ENCODE measurements at regions not wholly inside any gene's neighbourhood (a gene's known extent, or its start where the extent isn't known, plus 50 kb on each side); places are given as distances from the start of the nearest gene placed in this dataset.
"Not testable (repeated sequence)": the region's sequence is repeated elsewhere in the genome, so short reads cannot be mapped to it uniquely, and the experiment has no call there.

DNA sequence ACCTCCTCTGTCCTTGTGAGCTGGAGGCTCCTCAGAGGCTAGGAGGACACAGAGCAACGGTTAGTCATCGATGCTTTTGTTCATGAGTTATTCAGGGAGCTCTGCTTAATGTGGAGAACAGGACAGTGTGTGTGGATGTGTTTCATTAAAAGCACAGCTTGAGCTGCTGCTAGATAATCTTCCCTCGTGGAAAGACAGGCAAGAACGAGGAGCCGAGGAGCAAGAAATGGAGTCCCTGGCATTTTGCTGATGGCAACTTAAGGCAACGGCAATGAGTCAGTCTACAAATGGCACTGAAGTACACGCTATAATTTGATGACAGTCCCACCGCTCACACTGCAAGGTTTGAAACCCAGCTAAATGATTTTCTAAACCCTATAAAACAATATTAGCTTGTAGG lies 106.2 kb downstream of the IGLL1 start:
- H3K27me3 ChIP-seq (ENCODE audit: insufficient read depth, low read length, poor library complexity) = no peaks in the 10 kb centered on the region
- no peaks in the 10 kb centered on the region for H3K9me3 ChIP-seq (ENCODE audit: insufficient read depth, low read length, severe bottlenecking)
- H3K36me3 ChIP-seq (ENCODE audit: insufficient read depth, low read length) = no peaks in the 10 kb centered on the region
- ATAC-seq (ENCODE audit: insufficient read depth, low read depth) (no peak), DNase-seq (no peak)
- H3K4me2 ChIP-seq (ENCODE audit: insufficient read depth, low read length) = no peak overlapping the region
- H3K79me2 ChIP-seq (ENCODE audit: insufficient read depth, low read length) = no peaks in the 10 kb centered on the region
- H3K4me1 ChIP-seq (ENCODE audit: insufficient read depth, low read length) = peaks cover 10% of the 10 kb centered on the region
- no peak overlapping the region for H3K4me3 ChIP-seq (ENCODE audit: low read depth in 1 of 2, low read length in 2 of 2)
- no peak overlapping the region for H3K27ac ChIP-seq (ENCODE audit: low read length)
- H4K20me1 ChIP-seq (ENCODE audit: insufficient read depth, low read length) = no peaks in the 10 kb centered on the region
- no peak overlapping the region for H3K9ac ChIP-seq (ENCODE audit: low read depth, low read length)
- no peak overlapping the region for H2AFZ ChIP-seq (ENCODE audit: low read depth, low read length)
- no peak for TF ChIP-seq EZH2 (IDR thresholded peaks at IDR 0.05; ENCODE audit: borderline replicate concordance, low read depth, low read length, severe bottlenecking)
- TF ChIP-seq, protein P1, sequence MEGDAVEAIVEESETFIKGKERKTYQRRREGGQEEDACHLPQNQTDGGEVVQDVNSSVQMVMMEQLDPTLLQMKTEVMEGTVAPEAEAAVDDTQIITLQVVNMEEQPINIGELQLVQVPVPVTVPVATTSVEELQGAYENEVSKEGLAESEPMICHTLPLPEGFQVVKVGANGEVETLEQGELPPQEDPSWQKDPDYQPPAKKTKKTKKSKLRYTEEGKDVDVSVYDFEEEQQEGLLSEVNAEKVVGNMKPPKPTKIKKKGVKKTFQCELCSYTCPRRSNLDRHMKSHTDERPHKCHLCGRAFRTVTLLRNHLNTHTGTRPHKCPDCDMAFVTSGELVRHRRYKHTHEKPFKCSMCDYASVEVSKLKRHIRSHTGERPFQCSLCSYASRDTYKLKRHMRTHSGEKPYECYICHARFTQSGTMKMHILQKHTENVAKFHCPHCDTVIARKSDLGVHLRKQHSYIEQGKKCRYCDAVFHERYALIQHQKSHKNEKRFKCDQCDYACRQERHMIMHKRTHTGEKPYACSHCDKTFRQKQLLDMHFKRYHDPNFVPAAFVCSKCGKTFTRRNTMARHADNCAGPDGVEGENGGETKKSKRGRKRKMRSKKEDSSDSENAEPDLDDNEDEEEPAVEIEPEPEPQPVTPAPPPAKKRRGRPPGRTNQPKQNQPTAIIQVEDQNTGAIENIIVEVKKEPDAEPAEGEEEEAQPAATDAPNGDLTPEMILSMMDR (IDR thresholded peaks at IDR 0.05; ENCODE audit: borderline replicate concordance, extremely low read depth, low read length, poor library complexity, severe bottlenecking) = no peak

DNA sequence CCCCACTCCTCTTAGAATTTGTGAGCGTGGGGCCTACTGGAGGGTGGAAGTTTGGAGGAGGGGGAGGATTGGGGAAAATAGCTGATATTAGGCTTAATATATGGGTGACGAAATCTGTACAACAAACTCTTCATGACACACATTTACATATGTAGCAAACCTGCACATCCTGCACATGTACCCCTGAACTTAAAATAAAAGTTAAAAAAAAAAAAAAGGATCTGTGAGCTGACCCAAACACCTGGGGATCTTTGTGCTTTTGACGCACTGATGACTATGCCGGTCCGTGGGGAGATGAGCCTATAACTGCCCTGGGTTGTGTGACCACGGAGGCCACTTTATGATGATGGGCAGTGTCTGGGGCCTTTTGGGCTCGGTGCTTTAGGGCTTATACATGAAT lies 107.7 kb downstream of the IGLL1 start:
- H3K4me3 ChIP-seq (ENCODE audit: low read depth in 1 of 2, low read length in 2 of 2); H3K36me3 ChIP-seq (ENCODE audit: insufficient read depth, low read length); H3K4me2 ChIP-seq (ENCODE audit: insufficient read depth, low read length); H3K4me1 ChIP-seq (ENCODE audit: insufficient read depth, low read length); H3K79me2 ChIP-seq (ENCODE audit: insufficient read depth, low read length); H3K9ac ChIP-seq (ENCODE audit: low read depth, low read length); DNase-seq; H3K27ac ChIP-seq (ENCODE audit: low read length); H4K20me1 ChIP-seq (ENCODE audit: insufficient read depth, low read length); ATAC-seq (ENCODE audit: insufficient read depth, low read depth); H2AFZ ChIP-seq (ENCODE audit: low read depth, low read length); H3K27me3 ChIP-seq (ENCODE audit: insufficient read depth, low read length, poor library complexity); H3K9me3 ChIP-seq (ENCODE audit: insufficient read depth, low read length, severe bottlenecking): not testable (repeated sequence)

- Histone ChIP-seq H3K27me3 (ENCODE audit: insufficient read depth, low read length, poor library complexity) (no peaks in the 10 kb centered on the region), H4K20me1 (ENCODE audit: insufficient read depth, low read length) (no peaks in the 10 kb centered on the region), H3K36me3 (ENCODE audit: insufficient read depth, low read length) (no peaks in the 10 kb centered on the region), H2AFZ (ENCODE audit: low read depth, low read length) (no peak overlapping the region), H3K9ac (ENCODE audit: low read depth, low read length) (no peak overlapping the region), H3K9me3 (ENCODE audit: insufficient read depth, low read length, severe bottlenecking) (no peaks in the 10 kb centered on the region), H3K4me2 (ENCODE audit: insufficient read depth, low read length) (no peak overlapping the region), H3K4me1 (ENCODE audit: insufficient read depth, low read length) (no peaks in the 10 kb centered on the region; the same call in 1 of the 2 replicates), H3K4me3 (ENCODE audit: low read depth in 1 of 2, low read length in 2 of 2) (no peak overlapping the region), H3K27ac (ENCODE audit: low read length) (no peak overlapping the region), H3K79me2 (ENCODE audit: insufficient read depth, low read length) (no peaks in the 10 kb centered on the region)
- ATAC-seq (ENCODE audit: insufficient read depth, low read depth) (no peak), DNase-seq (no peak)
- no peak for TF ChIP-seq EZH2 (IDR thresholded peaks at IDR 0.05; ENCODE audit: borderline replicate concordance, low read depth, low read length, severe bottlenecking)
- TF ChIP-seq, protein P1 (IDR thresholded peaks at IDR 0.05; ENCODE audit: borderline replicate concordance, extremely low read depth, low read length, poor library complexity, severe bottlenecking) = no peak
Observed at GRCh38 chr22:23471698-23472097, 108.4 kb downstream of the IGLL1 start.

DNA sequence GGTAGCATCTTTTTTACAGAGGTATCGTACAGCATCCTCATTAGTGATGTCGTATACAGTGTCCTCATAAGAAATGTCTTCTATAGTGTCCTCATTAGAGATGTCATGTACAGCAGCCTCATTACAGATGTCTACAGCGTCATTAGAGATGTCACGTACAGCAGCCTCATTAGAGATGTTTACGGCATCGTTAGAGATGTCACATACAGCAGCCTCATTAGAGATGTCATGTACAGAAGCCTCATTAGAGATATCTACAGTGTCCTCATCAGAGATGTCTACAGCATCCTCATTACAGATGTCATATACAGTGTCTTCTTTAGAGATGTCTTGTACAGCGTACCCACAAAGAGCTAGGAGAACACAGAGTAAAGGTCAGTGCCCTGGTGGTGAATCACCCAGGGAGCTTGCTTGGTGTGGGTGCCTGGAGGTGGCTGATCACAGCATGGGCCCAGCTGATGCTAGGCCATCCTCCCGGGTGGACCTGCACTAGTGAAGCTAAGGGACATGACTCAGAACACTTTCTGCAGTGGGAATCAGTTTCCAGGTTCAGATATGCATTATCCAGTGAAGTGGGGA lies 109.2 kb downstream of the IGLL1 start:
- DNase-seq = no peak
- Histone ChIP-seq H4K20me1 (ENCODE audit: insufficient read depth, low read length) (no peaks in the 10 kb centered on the region), H3K27me3 (ENCODE audit: insufficient read depth, low read length, poor library complexity) (no peaks in the 10 kb centered on the region), H3K4me1 (ENCODE audit: insufficient read depth, low read length) (no peaks in the 10 kb centered on the region; the same call in 1 of the 2 replicates), H3K79me2 (ENCODE audit: insufficient read depth, low read length) (no peaks in the 10 kb centered on the region), H3K4me2 (ENCODE audit: insufficient read depth, low read length) (no peak overlapping the region), H2AFZ (ENCODE audit: low read depth, low read length) (no peak overlapping the region), H3K9ac (ENCODE audit: low read depth, low read length) (no peak overlapping the region), H3K27ac (ENCODE audit: low read length) (no peak overlapping the region), H3K4me3 (ENCODE audit: low read depth in 1 of 2, low read length in 2 of 2) (no peak overlapping the region), H3K36me3 (ENCODE audit: insufficient read depth, low read length) (no peaks in the 10 kb centered on the region), H3K9me3 (ENCODE audit: insufficient read depth, low read length, severe bottlenecking) (no peaks in the 10 kb centered on the region)
- no peak for ATAC-seq (ENCODE audit: insufficient read depth, low read depth)
- TF ChIP-seq, protein P1 (IDR thresholded peaks at IDR 0.05; ENCODE audit: borderline replicate concordance, extremely low read depth, low read length, poor library complexity, severe bottlenecking) = no peak
- no peak for TF ChIP-seq EZH2 (IDR thresholded peaks at IDR 0.05; ENCODE audit: borderline replicate concordance, low read depth, low read length, severe bottlenecking)

Measured in DND-41 (cell line).